ENCODE measurements at regions not wholly inside any gene's neighbourhood (a gene's known extent, or its start where the extent isn't known, plus 50 kb on each side); places are given as distances from the start of the nearest gene placed in this dataset.

GRCh38 chr13:111022886-111023285 is 92.2 kb upstream of the ARHGEF7 start:
- no peak for TF ChIP-seq CTCF (IDR thresholded peaks at IDR 0.05)
- TF ChIP-seq POLR2A (IDR thresholded peaks at IDR 0.05), result no peak
